H1 (cell line): ENCODE measurements at regions not wholly inside any gene's neighbourhood (a gene's known extent, or its start where the extent isn't known, plus 50 kb on each side); places are given as distances from the start of the nearest gene placed in this dataset.

Source experiments
- CTCF ChIA-PET: fragments of 300-600 bp; sonication (Branson Sonifier 250); formaldehyde crosslinking; loops from one replicate; lab custom pipeline; 2021; ENCODE audit not compliant: partially characterized antibody; lab: Charles Lee
- POLR2A ChIA-PET: fragments of 300-600 bp; sonication (Branson Sonifier 250); formaldehyde crosslinking; loops from one replicate; lab custom pipeline; 2021; ENCODE audit warnings: inconsistent platforms; ENCODE audit not compliant: partially characterized antibody; lab: Charles Lee
- DNase-seq, 2 experiments: peaks; one replicate each; pipeline versions ENCODE4 v3.0.0 to v3.0.0-alpha.2; 2010 to 2022; ENCODE audit warnings: low spot score in 2 of 2, low read depth in 1 of 2, mixed read lengths in 1 of 2
- FAIRE-seq: peaks from 2 replicates; lab custom pipeline; 2011; peaks lifted over from hg19 to GRCh38; lab: Jason Lieb, UNC
- H2AFZ ChIP-seq: 2 replicates; pipeline ENCODE4 v1.8.1; 2012; ENCODE audit warnings: low read length, inconsistent platforms
- H2AK5ac ChIP-seq: 2 replicates; pipeline ENCODE4 v1.6.1; 2013; ENCODE audit warnings: low read depth, low read length
- H2BK120ac ChIP-seq: replicated peaks from 2 replicates; pipeline ENCODE3; 2013; ENCODE audit warnings: low read depth, low read length, inconsistent platforms
- H2BK12ac ChIP-seq: 2 replicates; pipeline ENCODE4 v1.6.1; 2013; ENCODE audit warnings: low read depth, low read length
- H2BK15ac ChIP-seq: 2 replicates; pipeline ENCODE4 v1.6.1; 2013; ENCODE audit warnings: low read length
- H2BK20ac ChIP-seq: 2 replicates; pipeline ENCODE4 v1.6.1; 2013; ENCODE audit warnings: low read length
- H2BK5ac ChIP-seq: 2 replicates; pipeline ENCODE4 v1.6.1; 2013; ENCODE audit warnings: low read depth, low read length
- H3K14ac ChIP-seq: 2 replicates; pipeline ENCODE4 v1.6.1; 2013; ENCODE audit warnings: inconsistent platforms; ENCODE audit not compliant: insufficient read length
- H3K18ac ChIP-seq: 2 replicates; pipeline ENCODE4 v1.6.1; 2013; ENCODE audit warnings: low read length; ENCODE audit errors: extremely low read depth
- H3K23ac ChIP-seq: 2 replicates; pipeline ENCODE4 v1.6.1; 2013; ENCODE audit warnings: inconsistent platforms; ENCODE audit not compliant: insufficient read length
- H3K23me2 ChIP-seq: 2 replicates; pipeline ENCODE4 v1.6.1; 2013; ENCODE audit warnings: low read depth, low read length
- H3K27ac ChIP-seq: 2 replicates; pipeline ENCODE4 v1.6.1; 2011; ENCODE audit warnings: low read depth, low read length, inconsistent platforms
- H3K27me3 ChIP-seq, 4 experiments: replicated peaks in 1 of 4; 1 replicate in 1 of 4; 2 replicates in 3 of 4; pipeline versions ENCODE4 v1.6.1 to v1.8.1; 2011 to 2013; ENCODE audit warnings: low read length in 3 of 4, mild to moderate bottlenecking in 3 of 4, inconsistent platforms in 2 of 4, mixed read lengths in 2 of 4, moderate library complexity in 1 of 4; ENCODE audit not compliant: control insufficient read depth in 3 of 4, insufficient read depth in 3 of 4; ENCODE audit errors: extremely low read depth in 1 of 4
- H3K36me3 ChIP-seq, 4 experiments: 2 replicates each; pipeline versions ENCODE4 v1.6.1 to v1.8.1; 2011 to 2013; ENCODE audit warnings: mild to moderate bottlenecking in 4 of 4, low read length in 3 of 4, moderate library complexity in 2 of 4, control low read depth in 1 of 4, inconsistent platforms in 1 of 4; ENCODE audit not compliant: insufficient read depth in 4 of 4, control insufficient read depth in 2 of 4
- H3K4ac ChIP-seq: replicated peaks from 2 replicates; pipeline ENCODE3; 2013; ENCODE audit warnings: low read length, low read depth, mixed read lengths, inconsistent platforms; ENCODE audit not compliant: insufficient read length
- H3K4me1 ChIP-seq, 4 experiments: replicated peaks in 1 of 4; 1 replicate in 1 of 4; 2 replicates in 3 of 4; pipeline versions ENCODE4 v1.6.1 to v1.8.1; 2011 to 2013; ENCODE audit warnings: low read length in 3 of 4, inconsistent platforms in 2 of 4, mixed read lengths in 1 of 4; ENCODE audit not compliant: insufficient read depth in 4 of 4, control insufficient read depth in 3 of 4
- H3K4me2 ChIP-seq, 2 experiments: 2 replicates each; pipeline versions ENCODE4 v1.6.1 to v1.8.1; 2011 to 2013; ENCODE audit warnings: low read depth in 2 of 2, low read length in 2 of 2, control low read depth in 1 of 2, inconsistent platforms in 1 of 2, mild to moderate bottlenecking in 1 of 2; ENCODE audit not compliant: insufficient read depth in 1 of 2
- H3K4me3 ChIP-seq, 4 experiments: fragments of 200-600, 300-600 bp in 1 of 4; sonication (generic), shearing (Covaris generic), sonication (Bioruptor Twin) in 1 of 4; 2 replicates each; pipeline versions ENCODE4 v1.5.1 to v1.8.1; 2011 to 2016; ENCODE audit warnings: low read length in 4 of 4, low read depth in 3 of 4, control low read depth in 2 of 4, inconsistent platforms in 2 of 4, mild to moderate bottlenecking in 2 of 4, mixed read lengths in 1 of 4, moderate library complexity in 1 of 4; ENCODE audit not compliant: insufficient read depth in 2 of 4; ENCODE audit errors: extremely low read depth in 1 of 4
- H3K56ac ChIP-seq: replicated peaks from 2 replicates; pipeline ENCODE3; 2013; ENCODE audit warnings: low read depth, mild to moderate bottlenecking, mixed read lengths, low read length, inconsistent platforms; ENCODE audit not compliant: insufficient read length
- H3K79me1 ChIP-seq: 2 replicates; pipeline ENCODE4 v1.6.1; 2013; ENCODE audit warnings: low read depth, low read length, control low read depth
- H3K79me2 ChIP-seq, 2 experiments: 2 replicates each; pipeline versions ENCODE4 v1.6.1 to v1.8.1; 2012 to 2013; ENCODE audit warnings: low read length in 2 of 2, mild to moderate bottlenecking in 2 of 2, inconsistent platforms in 1 of 2; ENCODE audit not compliant: insufficient read depth in 2 of 2, control insufficient read depth in 1 of 2
- H3K9ac ChIP-seq, 4 experiments: replicated peaks in 1 of 4; 1 replicate in 1 of 4; 2 replicates in 3 of 4; pipeline versions ENCODE4 v1.6.1 to v1.8.1; 2011 to 2013; ENCODE audit warnings: low read depth in 3 of 4, low read length in 3 of 4, control low read depth in 2 of 4, mild to moderate bottlenecking in 2 of 4, moderate library complexity in 2 of 4, inconsistent platforms in 1 of 4; ENCODE audit errors: extremely low read depth in 1 of 4
- H3K9me3 ChIP-seq, 2 experiments: 2 replicates each; pipeline versions ENCODE4 v1.6.1 to v1.8.1; 2012 to 2013; ENCODE audit warnings: mild to moderate bottlenecking in 2 of 2, moderate library complexity in 2 of 2, control low read depth in 1 of 2, inconsistent platforms in 1 of 2, low read depth in 1 of 2, low read length in 1 of 2, mixed read lengths in 1 of 2; ENCODE audit not compliant: insufficient read depth in 2 of 2
- H4K20me1 ChIP-seq, 2 experiments: replicated peaks in 1 of 2; 2 replicates each; pipeline versions ENCODE3 to v1.8.1; 2011 to 2013; ENCODE audit warnings: inconsistent platforms in 2 of 2, low read length in 2 of 2, mild to moderate bottlenecking in 1 of 2; ENCODE audit not compliant: insufficient read depth in 2 of 2, control insufficient read depth in 1 of 2
- H4K5ac ChIP-seq: 2 replicates; pipeline ENCODE4 v1.6.1; 2013; ENCODE audit warnings: low read length, low read depth, mixed read lengths, inconsistent platforms; ENCODE audit not compliant: insufficient read length
- H4K8ac ChIP-seq: 2 replicates; pipeline ENCODE4 v1.8.0; 2013; ENCODE audit warnings: mild to moderate bottlenecking, moderate library complexity, low read length, inconsistent platforms; ENCODE audit not compliant: insufficient read depth; ENCODE audit errors: extremely low read depth
- H4K91ac ChIP-seq: replicated peaks from 2 replicates; pipeline ENCODE3; 2013; ENCODE audit warnings: low read length, mixed read lengths, inconsistent platforms; ENCODE audit not compliant: insufficient read length
- ASH2L ChIP-seq: fragments of 200-600, 300-600 bp; sonication (generic); IDR thresholded peaks from one replicate; pipeline ENCODE4 v1.7.1; 2017; ENCODE audit warnings: low read length
- BACH1 ChIP-seq: IDR thresholded peaks from 2 replicates; pipeline ENCODE4 v1.6.1; 2012; ENCODE audit warnings: low read length, improper control_type of control experiment
- BCL11A ChIP-seq, 2 experiments: IDR thresholded peaks; one replicate each; pipeline ENCODE4 v1.6.1; 2011; ENCODE audit warnings: low read depth in 2 of 2, low read length in 2 of 2, mild to moderate bottlenecking in 2 of 2
- CBX8 ChIP-seq: fragments of 300-800, 300-1000 bp; sonication (generic); IDR thresholded peaks from 2 replicates; pipeline ENCODE4 v1.7.1; 2016; ENCODE audit warnings: low read depth, low read length, borderline replicate concordance
- JUN ChIP-seq: IDR thresholded peaks from 2 replicates; pipeline ENCODE4 v1.6.1; 2011; ENCODE audit warnings: low read depth, mild to moderate bottlenecking, improper control_type of control experiment, low read length
- KDM1A ChIP-seq: fragments of 200-600, 300-600 bp; sonication (generic); IDR thresholded peaks from 2 replicates; pipeline ENCODE4 v1.7.1; 2016; ENCODE audit warnings: mild to moderate bottlenecking, low read length, borderline replicate concordance
- KDM4A ChIP-seq: IDR thresholded peaks from one replicate; pipeline ENCODE4 v1.7.1; 2012; ENCODE audit warnings: low read depth, mild to moderate bottlenecking, moderate library complexity, low read length, inconsistent platforms; ENCODE audit not compliant: severe bottlenecking
- PHF8 ChIP-seq: fragments of 200-600 bp; sonication (generic); conservative IDR thresholded peaks from 2 replicates; pipeline ENCODE4 v1.7.1; 2012; ENCODE audit warnings: low read depth, mild to moderate bottlenecking, inconsistent platforms, low read length, moderate library complexity
- RNF2 ChIP-seq: fragments of 200-900, 300-1000 bp; sonication (generic); IDR thresholded peaks from 2 replicates; pipeline ENCODE4 v1.7.1; 2016; ENCODE audit warnings: borderline replicate concordance, low read depth, mild to moderate bottlenecking, antibody characterized with exemption, low read length; ENCODE audit not compliant: poor library complexity, severe bottlenecking; ENCODE audit errors: missing control alignments
- TEAD4 ChIP-seq: IDR thresholded peaks from 2 replicates; pipeline ENCODE4 v1.6.1; 2012; ENCODE audit warnings: low read depth, low read length, inconsistent platforms, mixed read lengths
- WGBS, 2 experiments: shearing (Covaris generic) in 1 of 2; methylation state at CpG; one replicate each; pipeline versions ENCODE4 v1.1.6 to v1.1.7; 2013 to 2015; ENCODE audit warnings: low lambda C conversion rate in 2 of 2, mixed read lengths in 2 of 2, inconsistent platforms in 1 of 2, low coverage in 1 of 2, missing lambda C conversion rate in 1 of 2; ENCODE audit not compliant: insufficient replicate concordance in 2 of 2, insufficient coverage in 1 of 2, insufficient read length in 1 of 2; ENCODE audit errors: extremely low coverage in 1 of 2, missing lambda C conversion rate in 1 of 2; 5-methylcytosine and 5-hydroxymethylcytosine counted together
- TF ChIP-seq, protein P1 (sequence below): IDR thresholded peaks from 2 replicates; pipeline ENCODE4 v1.6.1; 2012; ENCODE audit warnings: low read length, inconsistent platforms

DNA sequence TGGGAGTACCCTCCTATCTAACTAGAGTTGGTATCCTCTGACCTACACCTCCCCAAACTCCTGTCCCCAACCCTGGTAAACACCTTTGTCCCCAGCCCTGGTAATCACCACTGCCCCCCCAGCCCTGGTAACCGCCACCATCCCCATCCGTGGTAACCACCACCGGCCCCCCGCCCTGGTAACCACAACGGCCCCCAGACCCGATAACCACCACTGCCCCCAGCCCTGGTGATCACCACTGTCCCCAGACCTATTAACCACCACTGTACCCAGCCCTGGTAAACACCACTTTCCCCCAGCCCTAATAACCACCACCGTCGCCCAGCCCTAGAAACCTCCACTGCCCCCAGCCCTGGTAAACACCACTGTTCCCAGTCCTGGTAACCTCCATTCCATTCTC, 820.2 kb upstream of the SALL3 start:
- no peak overlapping the region for H4K91ac ChIP-seq
- no peak overlapping the region for H4K5ac ChIP-seq
- no peak overlapping the region for H2BK20ac ChIP-seq
- no peaks in the 10 kb centered on the region for H4K20me1 ChIP-seq
- H2BK5ac ChIP-seq = no peak overlapping the region
- no peak overlapping the region for H3K4ac ChIP-seq
- H3K18ac ChIP-seq = no peak overlapping the region
- H3K9ac ChIP-seq = no peak overlapping the region
- FAIRE-seq (no peak), DNase-seq (no peak)
- no peak overlapping the region for H4K8ac ChIP-seq
- no peak overlapping the region for H2AFZ ChIP-seq
- no peak overlapping the region for H3K27ac ChIP-seq
- no peaks in the 10 kb centered on the region; a peak in 1 of 4 replicates for H3K9me3 ChIP-seq
- CTCF ChIA-PET = no interaction called here
- H3K27me3 ChIP-seq = 0 out of 7 replicates have a peak, but pooled peaks cover 0 to 2% (median 0%) of the 10 kb centered on the region in 4 experiments
- WGBS, 2 experiments = 89% methylated on average over 6 of the region's 8 CpGs; no CpG with 5 or more reads in 1 of the 2 experiments
- no peaks in the 10 kb centered on the region for H3K36me3 ChIP-seq
- H3K79me1 ChIP-seq = no peaks in the 10 kb centered on the region
- H3K56ac ChIP-seq = no peak overlapping the region
- H3K4me1 ChIP-seq = peaks cover 2 to 6% (median 3%) of the 10 kb centered on the region in 4 experiments; a peak in 5 of 7 replicates
- H3K23me2 ChIP-seq = no peaks in the 10 kb centered on the region
- H2BK12ac ChIP-seq = no peak overlapping the region
- TF ChIP-seq, protein P1, sequence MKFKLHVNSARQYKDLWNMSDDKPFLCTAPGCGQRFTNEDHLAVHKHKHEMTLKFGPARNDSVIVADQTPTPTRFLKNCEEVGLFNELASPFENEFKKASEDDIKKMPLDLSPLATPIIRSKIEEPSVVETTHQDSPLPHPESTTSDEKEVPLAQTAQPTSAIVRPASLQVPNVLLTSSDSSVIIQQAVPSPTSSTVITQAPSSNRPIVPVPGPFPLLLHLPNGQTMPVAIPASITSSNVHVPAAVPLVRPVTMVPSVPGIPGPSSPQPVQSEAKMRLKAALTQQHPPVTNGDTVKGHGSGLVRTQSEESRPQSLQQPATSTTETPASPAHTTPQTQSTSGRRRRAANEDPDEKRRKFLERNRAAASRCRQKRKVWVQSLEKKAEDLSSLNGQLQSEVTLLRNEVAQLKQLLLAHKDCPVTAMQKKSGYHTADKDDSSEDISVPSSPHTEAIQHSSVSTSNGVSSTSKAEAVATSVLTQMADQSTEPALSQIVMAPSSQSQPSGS = no peak
- TF ChIP-seq KDM4A (no peak), ASH2L (no peak), BCL11A (IDR thresholded peaks at IDR 0.05; ENCODE audit: low read depth in 2 of 2, low read length in 2 of 2) (no peak), TEAD4 (no peak), KDM1A (no peak), PHF8 (no peak), BACH1 (no peak), RNF2 (no peak), CBX8 (no peak), JUN (no peak)
- TF ChIP-seq, all 59 proteins: peak for 0
- Histone ChIP-seq H3K23ac (no peak overlapping the region), H2BK120ac (no peak overlapping the region), H3K4me2 (no peak overlapping the region), H3K79me2 (no peaks in the 10 kb centered on the region), H2BK15ac (no peak overlapping the region), H3K14ac (no peak overlapping the region), H3K4me3 (no peak overlapping the region), H2AK5ac (no peak overlapping the region)
- POLR2A ChIA-PET = no interaction called here
